Endodermal cell (in vitro differentiated cells): ENCODE measurements at regions not wholly inside any gene's neighbourhood (a gene's known extent, or its start where the extent isn't known, plus 50 kb on each side); places are given as distances from the start of the nearest gene placed in this dataset.

Experiments used
- DNase-seq: peaks from one replicate; pipeline ENCODE4 v3.0.0-alpha.2; 2017
- H3K27ac ChIP-seq: 2 replicates; pipeline ENCODE4 v1.5.1; 2013; ENCODE audit warnings: mild to moderate bottlenecking, low read depth, low read length, moderate library complexity
- H3K27me3 ChIP-seq: 2 replicates; pipeline ENCODE4 v1.6.1; 2013; ENCODE audit warnings: mild to moderate bottlenecking, low read length, moderate library complexity; ENCODE audit not compliant: insufficient read depth, control insufficient read depth, poor library complexity, severe bottlenecking
- H3K36me3 ChIP-seq: 2 replicates; pipeline ENCODE4 v1.7.0; 2013; ENCODE audit warnings: mild to moderate bottlenecking, low read length, moderate library complexity; ENCODE audit not compliant: control insufficient read depth, insufficient read depth
- H3K4me1 ChIP-seq: one replicate; pipeline ENCODE4 v1.7.0; 2013; ENCODE audit warnings: low read length; ENCODE audit not compliant: control insufficient read depth, insufficient read depth
- H3K4me3 ChIP-seq: 2 replicates; pipeline ENCODE4 v1.5.1; 2013; ENCODE audit warnings: mild to moderate bottlenecking, low read length, moderate library complexity
- H3K9ac ChIP-seq: 2 replicates; pipeline ENCODE4 v1.6.1; 2013; ENCODE audit warnings: mild to moderate bottlenecking, low read length, moderate library complexity; ENCODE audit not compliant: poor library complexity, severe bottlenecking; ENCODE audit errors: extremely low read depth
- H3K9me3 ChIP-seq: 2 replicates; pipeline ENCODE4 v1.6.1; 2013; ENCODE audit warnings: mild to moderate bottlenecking, low read length, moderate library complexity; ENCODE audit not compliant: control insufficient read depth
- H3K27ac Mint-ChIP-seq: 2 replicates; pipeline ENCODE4 v1.8.0; 2020; ENCODE audit warnings: mixed read lengths
- H3K27me3 Mint-ChIP-seq: 2 replicates; pipeline ENCODE4 v1.8.0; 2021; ENCODE audit warnings: mild to moderate bottlenecking, mixed read lengths; ENCODE audit not compliant: insufficient read depth
- H3K36me3 Mint-ChIP-seq: 2 replicates; pipeline ENCODE4 v1.8.0; 2020; ENCODE audit warnings: low read depth, mixed read lengths
- H3K4me1 Mint-ChIP-seq: 2 replicates; pipeline ENCODE4 v1.8.0; 2020; ENCODE audit warnings: mixed read lengths
- H3K4me3 Mint-ChIP-seq: 2 replicates; pipeline ENCODE4 v1.8.0; 2020; ENCODE audit warnings: mild to moderate bottlenecking, moderate library complexity, mixed read lengths
- H3K9me3 Mint-ChIP-seq: 2 replicates; pipeline ENCODE4 v1.8.0; 2020; ENCODE audit warnings: mild to moderate bottlenecking, mixed read lengths
- WGBS, 2 experiments: methylation state at CpG; one replicate each; pipeline versions ENCODE4 v1.1.5 to v1.1.7; 2013; ENCODE audit warnings: missing lambda C conversion rate in 2 of 2, mixed read lengths in 1 of 2; ENCODE audit not compliant: insufficient coverage in 1 of 2, insufficient read length in 1 of 2; 5-methylcytosine and 5-hydroxymethylcytosine counted together
- TF ChIP-seq, protein P1 (sequence below): fragments of 200-600 bp; sonication (generic); conservative IDR thresholded peaks from 2 replicates; pipeline ENCODE4 v1.5.0; 2021; ENCODE audit warnings: antibody characterized with exemption, mild to moderate bottlenecking

DNA sequence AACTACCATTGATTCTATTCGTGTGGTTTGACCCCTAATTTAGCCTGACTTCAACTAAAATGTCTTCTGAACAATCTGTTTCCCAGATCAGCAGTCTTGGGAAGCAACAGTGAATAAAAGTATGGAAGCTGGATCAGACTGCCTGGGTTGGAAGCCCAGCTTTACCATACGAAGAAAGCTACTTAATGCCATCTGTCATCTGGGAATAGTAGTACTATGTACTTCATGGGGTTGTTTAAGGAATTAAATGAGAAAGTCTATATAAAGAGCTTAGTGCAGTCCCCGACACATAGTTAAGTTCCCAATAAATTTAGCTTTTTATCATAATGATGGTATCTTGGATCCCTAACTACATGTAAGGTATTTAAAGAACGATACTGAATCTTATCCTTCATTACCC, 151.5 kb upstream of the ERCC4 start:
- no peak overlapping the region for H3K4me3 Mint-ChIP-seq
- no peak overlapping the region for H3K9ac ChIP-seq
- H3K36me3 ChIP-seq = no peaks in the 10 kb centered on the region
- TF ChIP-seq, protein P1, sequence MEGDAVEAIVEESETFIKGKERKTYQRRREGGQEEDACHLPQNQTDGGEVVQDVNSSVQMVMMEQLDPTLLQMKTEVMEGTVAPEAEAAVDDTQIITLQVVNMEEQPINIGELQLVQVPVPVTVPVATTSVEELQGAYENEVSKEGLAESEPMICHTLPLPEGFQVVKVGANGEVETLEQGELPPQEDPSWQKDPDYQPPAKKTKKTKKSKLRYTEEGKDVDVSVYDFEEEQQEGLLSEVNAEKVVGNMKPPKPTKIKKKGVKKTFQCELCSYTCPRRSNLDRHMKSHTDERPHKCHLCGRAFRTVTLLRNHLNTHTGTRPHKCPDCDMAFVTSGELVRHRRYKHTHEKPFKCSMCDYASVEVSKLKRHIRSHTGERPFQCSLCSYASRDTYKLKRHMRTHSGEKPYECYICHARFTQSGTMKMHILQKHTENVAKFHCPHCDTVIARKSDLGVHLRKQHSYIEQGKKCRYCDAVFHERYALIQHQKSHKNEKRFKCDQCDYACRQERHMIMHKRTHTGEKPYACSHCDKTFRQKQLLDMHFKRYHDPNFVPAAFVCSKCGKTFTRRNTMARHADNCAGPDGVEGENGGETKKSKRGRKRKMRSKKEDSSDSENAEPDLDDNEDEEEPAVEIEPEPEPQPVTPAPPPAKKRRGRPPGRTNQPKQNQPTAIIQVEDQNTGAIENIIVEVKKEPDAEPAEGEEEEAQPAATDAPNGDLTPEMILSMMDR = no peak
- H3K4me1 ChIP-seq = no peaks in the 10 kb centered on the region
- H3K4me1 Mint-ChIP-seq = peaks cover 3% of the 10 kb centered on the region
- no peak overlapping the region for H3K27ac ChIP-seq
- H3K27me3 Mint-ChIP-seq = peaks cover 8% of the 10 kb centered on the region
- no peaks in the 10 kb centered on the region for H3K36me3 Mint-ChIP-seq
- H3K9me3 ChIP-seq = no peaks in the 10 kb centered on the region
- no peak overlapping the region for H3K4me3 ChIP-seq
- H3K9me3 Mint-ChIP-seq = no peaks in the 10 kb centered on the region
- 92 to 95% methylated on average over 2 of the region's 4 CpGs for WGBS, 2 experiments
- DNase-seq = no peak
- peaks cover 13% of the 10 kb centered on the region for H3K27me3 ChIP-seq
- H3K27ac Mint-ChIP-seq = no peak overlapping the region

- Mint-ChIP-seq H3K4me1 (peaks cover 3% of the 10 kb centered on the region), H3K9me3 (peaks cover 7% of the 10 kb centered on the region), H3K27ac (no peak overlapping the region), H3K4me3 (no peak overlapping the region), H3K36me3 (no peaks in the 10 kb centered on the region), H3K27me3 (peaks cover 11% of the 10 kb centered on the region)
- H3K36me3 ChIP-seq = no peaks in the 10 kb centered on the region
- no peak for DNase-seq
- H3K27me3 ChIP-seq = peaks cover 13% of the 10 kb centered on the region
- 93 to 94% methylated on average over 5 of the region's 5 CpGs for WGBS, 2 experiments
- TF ChIP-seq, protein P1 = no peak
- no peaks in the 10 kb centered on the region for H3K4me1 ChIP-seq
- H3K27ac ChIP-seq = no peak overlapping the region
- no peak overlapping the region for H3K9ac ChIP-seq
- H3K4me3 ChIP-seq = no peak overlapping the region
- H3K9me3 ChIP-seq = peaks cover 3% of the 10 kb centered on the region
Observed at GRCh38 chr16:13770436-13770835, 149.5 kb upstream of the ERCC4 start.

GRCh38 chr16:13772782-13773181, 147.2 kb upstream of the ERCC4 start:
- TF ChIP-seq, protein P1 = no peak
- Histone ChIP-seq H3K4me3 (no peak overlapping the region), H3K9ac (no peak overlapping the region), H3K27me3 (peaks cover 13% of the 10 kb centered on the region), H3K27ac (no peak overlapping the region), H3K4me1 (no peaks in the 10 kb centered on the region), H3K9me3 (peaks cover 6% of the 10 kb centered on the region), H3K36me3 (no peaks in the 10 kb centered on the region)
- 90% methylated on average over 1 of the region's 1 CpG; no CpG with 5 or more reads in 1 of the 2 experiments for WGBS, 2 experiments
- Mint-ChIP-seq H3K27ac (no peak overlapping the region), H3K27me3 (peaks cover 11% of the 10 kb centered on the region), H3K4me1 (no peaks in the 10 kb centered on the region), H3K36me3 (no peaks in the 10 kb centered on the region), H3K9me3 (peaks cover 16% of the 10 kb centered on the region), H3K4me3 (no peak overlapping the region)
- DNase-seq = no peak
